SK-N-SH treated with all-trans-retinoic acid at 6 μM for 48 hours (cell line): ENCODE measurements at regions not wholly inside any gene's neighbourhood (a gene's known extent, or its start where the extent isn't known, plus 50 kb on each side); places are given as distances from the start of the nearest gene placed in this dataset.

Experiments
- ATAC-seq: fragments of 200-7000 bp; cut with Tn5 transposase; 3 replicates; pipeline ENCODE4 v1.9.1; 2020; ENCODE audit warnings: mild to moderate bottlenecking, moderate library complexity
- ARNTL ChIP-seq: fragments of 450-650 bp; formaldehyde crosslinking; IDR thresholded peaks from 2 replicates; pipeline ENCODE4 v1.5.0; 2020; ENCODE audit warnings: low read depth, mild to moderate bottlenecking, moderate library complexity, borderline replicate concordance
- BACH2 ChIP-seq: fragments of 250-450 bp; sonication (Bioruptor Pico); IDR thresholded peaks from 2 replicates; pipeline ENCODE4 v1.9.0; 2021; ENCODE audit warnings: mild to moderate bottlenecking, borderline replicate concordance
- CSDC2 ChIP-seq: fragments of 250-450 bp; sonication (Bioruptor Pico); IDR thresholded peaks from 2 replicates; pipeline ENCODE4 v1.5.0; 2020; ENCODE audit warnings: mild to moderate bottlenecking, moderate library complexity
- ESRRG ChIP-seq: fragments of 250-450 bp; sonication (Bioruptor Pico); IDR thresholded peaks from 2 replicates; pipeline ENCODE4 v1.6.1; 2021; ENCODE audit warnings: mild to moderate bottlenecking
- GLIS3 ChIP-seq: fragments of 250-450 bp; sonication (Bioruptor Pico); IDR thresholded peaks from 2 replicates; pipeline ENCODE4 v1.5.0; 2020; ENCODE audit warnings: mild to moderate bottlenecking, moderate library complexity
- OSR1 ChIP-seq: fragments of 250-450 bp; sonication (Bioruptor Pico); IDR thresholded peaks from 2 replicates; pipeline ENCODE4 v1.8.0; 2022; ENCODE audit warnings: moderate library complexity, mild to moderate bottlenecking, inconsistent platforms
- PPARA ChIP-seq: fragments of 250-450 bp; sonication (Bioruptor Pico); IDR thresholded peaks from 2 replicates; pipeline ENCODE4 v1.5.0; 2020; ENCODE audit warnings: mild to moderate bottlenecking, borderline replicate concordance
- RARB ChIP-seq: fragments of 250-450 bp; sonication (Bioruptor Pico); IDR thresholded peaks from 2 replicates; pipeline ENCODE4 v1.8.0; 2021; ENCODE audit warnings: mild to moderate bottlenecking, moderate library complexity
- SNAI2 ChIP-seq: fragments of 250-450 bp; sonication (Bioruptor Pico); IDR thresholded peaks from 2 replicates; pipeline ENCODE4 v1.5.0; 2020; ENCODE audit warnings: mild to moderate bottlenecking, moderate library complexity
- TCF4 ChIP-seq: fragments of 250-450 bp; sonication (Bioruptor Pico); IDR thresholded peaks from 2 replicates; pipeline ENCODE4 v1.8.0; 2021; ENCODE audit warnings: mild to moderate bottlenecking, moderate library complexity, borderline replicate concordance
- TOX ChIP-seq: fragments of 250-450 bp; sonication (Bioruptor Pico); IDR thresholded peaks from 2 replicates; pipeline ENCODE4 v1.8.0; 2021; ENCODE audit warnings: mild to moderate bottlenecking, moderate library complexity, borderline replicate concordance
- ZC3H10 ChIP-seq: fragments of 250-450 bp; sonication (Bioruptor Pico); IDR thresholded peaks from 2 replicates; pipeline ENCODE4 v1.5.1; 2021; ENCODE audit warnings: mild to moderate bottlenecking, moderate library complexity
- ZFP3 ChIP-seq: fragments of 250-450 bp; sonication (Bioruptor Pico); IDR thresholded peaks from 2 replicates; pipeline ENCODE4 v1.5.0; 2020; ENCODE audit warnings: mild to moderate bottlenecking, moderate library complexity
- ZFP30 ChIP-seq: fragments of 450-650 bp; formaldehyde crosslinking; IDR thresholded peaks from 2 replicates; pipeline ENCODE4 v1.5.0; 2022; ENCODE audit warnings: mild to moderate bottlenecking, moderate library complexity
- ZNF565 ChIP-seq: fragments of 450-650 bp; formaldehyde crosslinking; conservative IDR thresholded peaks from 2 replicates; pipeline ENCODE4 v1.5.0; 2020; ENCODE audit warnings: low read depth, mild to moderate bottlenecking, moderate library complexity
- ZNF70 ChIP-seq: fragments of 450-650 bp; formaldehyde crosslinking; IDR thresholded peaks from 2 replicates; pipeline ENCODE4 v1.5.0; 2020; ENCODE audit warnings: mild to moderate bottlenecking, moderate library complexity
- ZNF8 ChIP-seq: fragments of 450-650 bp; formaldehyde crosslinking; IDR thresholded peaks from 2 replicates; pipeline ENCODE4 v1.5.0; 2020; ENCODE audit warnings: mild to moderate bottlenecking, moderate library complexity
- TF ChIP-seq, protein P1 (sequence below): fragments of 250-450 bp; sonication (Bioruptor Pico); IDR thresholded peaks from 2 replicates; pipeline ENCODE4 v1.5.1; 2021; ENCODE audit warnings: mild to moderate bottlenecking, moderate library complexity
- TF ChIP-seq, protein P2 (sequence below): fragments of 250-450 bp; sonication (Bioruptor Pico); IDR thresholded peaks from 2 replicates; pipeline ENCODE4 v1.5.1; 2020; ENCODE audit warnings: low read depth, mild to moderate bottlenecking, moderate library complexity
- TF ChIP-seq, protein P3 (sequence below): fragments of 250-450 bp; sonication (Bioruptor Pico); IDR thresholded peaks from 2 replicates; pipeline ENCODE4 v1.5.0; 2020; ENCODE audit warnings: mild to moderate bottlenecking, moderate library complexity
- TF ChIP-seq, protein P4 (sequence below): fragments of 250-450 bp; sonication (Bioruptor Pico); IDR thresholded peaks from 2 replicates; pipeline ENCODE4 v1.8.0; 2021; ENCODE audit warnings: low read depth, mild to moderate bottlenecking, moderate library complexity, borderline replicate concordance

DNA sequence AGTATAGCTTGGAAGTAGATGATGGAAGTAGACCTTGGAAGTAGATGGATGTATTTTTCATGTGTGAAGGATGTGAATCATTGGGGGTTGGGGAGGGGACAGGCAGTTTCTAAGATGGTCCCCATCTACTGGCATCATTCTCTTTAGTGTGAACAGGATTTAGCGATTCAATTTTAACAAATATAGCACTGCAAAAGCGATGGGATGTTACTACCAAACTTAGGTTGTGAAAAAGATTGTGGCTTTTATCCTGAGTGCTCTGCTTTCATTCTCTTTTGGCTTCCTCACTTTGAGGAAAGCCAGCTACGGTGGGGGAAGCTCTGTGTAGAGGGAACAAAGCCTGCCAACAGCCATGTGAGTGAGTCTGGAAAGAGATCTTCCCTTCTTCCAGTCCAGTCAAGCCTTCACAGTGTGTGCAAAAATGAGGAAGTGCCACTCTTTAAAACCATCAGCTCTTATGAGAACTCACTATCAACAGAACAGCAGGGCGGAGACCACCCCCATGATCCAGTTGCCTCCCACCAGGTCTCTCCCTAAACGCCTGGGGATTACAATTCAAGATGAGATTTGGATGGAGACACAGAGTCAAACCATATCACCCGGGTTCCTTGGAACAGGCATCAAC, 441.4 kb downstream of the SH3GL2 start:
- no peak for ATAC-seq
- TF ChIP-seq ZC3H10 (CRISPR knock-in tag) (no peak), CSDC2 (CRISPR knock-in tag) (no peak), ZNF565 (CRISPR knock-in tag) (no peak), GLIS3 (CRISPR knock-in tag) (no peak), OSR1 (CRISPR knock-in tag) (no peak), TCF4 (CRISPR knock-in tag) (no peak), ZFP30 (no peak), SNAI2 (CRISPR knock-in tag) (no peak)
- TF ChIP-seq, protein P1, sequence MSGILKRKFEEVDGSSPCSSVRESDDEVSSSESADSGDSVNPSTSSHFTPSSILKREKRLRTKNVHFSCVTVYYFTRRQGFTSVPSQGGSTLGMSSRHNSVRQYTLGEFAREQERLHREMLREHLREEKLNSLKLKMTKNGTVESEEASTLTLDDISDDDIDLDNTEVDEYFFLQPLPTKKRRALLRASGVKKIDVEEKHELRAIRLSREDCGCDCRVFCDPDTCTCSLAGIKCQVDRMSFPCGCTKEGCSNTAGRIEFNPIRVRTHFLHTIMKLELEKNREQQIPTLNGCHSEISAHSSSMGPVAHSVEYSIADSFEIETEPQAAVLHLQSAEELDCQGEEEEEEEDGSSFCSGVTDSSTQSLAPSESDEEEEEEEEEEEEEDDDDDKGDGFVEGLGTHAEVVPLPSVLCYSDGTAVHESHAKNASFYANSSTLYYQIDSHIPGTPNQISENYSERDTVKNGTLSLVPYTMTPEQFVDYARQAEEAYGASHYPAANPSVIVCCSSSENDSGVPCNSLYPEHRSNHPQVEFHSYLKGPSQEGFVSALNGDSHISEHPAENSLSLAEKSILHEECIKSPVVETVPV (CRISPR knock-in tag), result no peak
- TF ChIP-seq, protein P2, sequence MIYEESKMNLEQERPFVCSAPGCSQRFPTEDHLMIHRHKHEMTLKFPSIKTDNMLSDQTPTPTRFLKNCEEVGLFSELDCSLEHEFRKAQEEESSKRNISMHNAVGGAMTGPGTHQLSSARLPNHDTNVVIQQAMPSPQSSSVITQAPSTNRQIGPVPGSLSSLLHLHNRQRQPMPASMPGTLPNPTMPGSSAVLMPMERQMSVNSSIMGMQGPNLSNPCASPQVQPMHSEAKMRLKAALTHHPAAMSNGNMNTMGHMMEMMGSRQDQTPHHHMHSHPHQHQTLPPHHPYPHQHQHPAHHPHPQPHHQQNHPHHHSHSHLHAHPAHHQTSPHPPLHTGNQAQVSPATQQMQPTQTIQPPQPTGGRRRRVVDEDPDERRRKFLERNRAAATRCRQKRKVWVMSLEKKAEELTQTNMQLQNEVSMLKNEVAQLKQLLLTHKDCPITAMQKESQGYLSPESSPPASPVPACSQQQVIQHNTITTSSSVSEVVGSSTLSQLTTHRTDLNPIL (CRISPR knock-in tag), result no peak
- TF ChIP-seq, all 23 proteins: peak for 0

DNA sequence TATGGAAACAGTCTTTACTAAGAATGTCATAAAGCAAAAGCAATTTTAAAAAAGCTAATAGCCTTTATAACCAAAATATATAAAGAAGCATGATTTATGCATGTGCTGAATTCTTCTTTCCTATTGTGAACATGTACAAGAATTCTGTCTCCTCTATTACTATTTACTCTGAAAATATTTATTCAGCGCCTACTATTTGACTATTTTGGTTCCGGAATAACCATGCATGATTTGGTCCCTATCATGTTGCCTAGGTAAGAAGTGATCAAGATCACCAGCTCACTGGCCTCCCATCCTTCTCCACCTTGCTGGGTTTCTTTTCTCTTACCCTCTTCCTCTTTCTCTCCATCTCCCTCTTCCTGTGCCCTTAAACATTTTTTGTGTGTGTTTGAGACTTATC, 443.8 kb downstream of the SH3GL2 start:
- TF ChIP-seq TCF4 (CRISPR knock-in tag), result no peak
- no peak for TF ChIP-seq ZNF8 (CRISPR knock-in tag)
- TF ChIP-seq RARB (CRISPR knock-in tag), result no peak
- ATAC-seq, result no peak

DNA sequence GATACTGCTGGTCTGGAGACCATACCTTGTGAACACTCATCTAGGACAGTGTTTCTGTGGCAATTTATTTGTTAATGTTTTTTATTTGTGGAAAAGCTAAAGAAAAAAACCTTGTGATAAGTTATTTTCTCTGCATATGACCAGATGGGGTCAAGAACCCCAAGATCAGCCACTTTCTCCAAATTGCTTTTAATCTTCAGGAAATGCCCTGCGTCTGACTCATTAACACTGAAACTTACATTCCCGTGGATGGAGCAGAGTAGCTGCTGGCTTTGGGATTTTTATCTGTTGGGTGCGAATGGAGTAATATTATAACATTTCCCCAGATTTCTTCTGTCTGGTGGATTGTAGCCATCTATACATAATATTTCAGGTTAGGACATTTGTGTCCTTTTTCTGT, 444.5 kb downstream of the SH3GL2 start:
- ATAC-seq, result no peak

DNA sequence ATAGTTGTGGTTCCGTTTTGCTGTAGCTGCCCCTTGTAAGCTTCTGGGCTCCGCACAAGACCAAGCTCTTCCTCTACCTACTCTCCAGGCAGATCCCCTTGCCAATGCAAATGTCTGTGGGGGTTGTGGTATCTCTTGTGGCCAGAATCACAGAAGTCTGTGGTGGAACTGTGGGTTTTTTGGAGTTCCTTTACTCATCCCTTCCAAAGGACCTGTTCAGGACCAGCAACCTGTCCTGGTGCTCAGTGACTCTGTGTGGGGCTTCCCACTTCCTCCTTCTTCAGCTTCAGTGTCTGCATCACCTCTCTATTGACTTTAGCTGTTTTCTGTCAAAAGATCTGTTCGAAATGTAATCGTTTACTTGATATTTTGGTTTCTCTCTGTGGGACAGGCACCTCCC, 441.3 kb upstream of the ADAMTSL1 start:
- no peak for ATAC-seq
- TF ChIP-seq, protein P1 (CRISPR knock-in tag), result no peak
- TF ChIP-seq ZFP30 (no peak), SNAI2 (CRISPR knock-in tag) (no peak), BACH2 (no peak), ZNF70 (CRISPR knock-in tag) (no peak), ZNF8 (CRISPR knock-in tag) (no peak), TCF4 (CRISPR knock-in tag) (no peak)
- TF ChIP-seq, protein P3, sequence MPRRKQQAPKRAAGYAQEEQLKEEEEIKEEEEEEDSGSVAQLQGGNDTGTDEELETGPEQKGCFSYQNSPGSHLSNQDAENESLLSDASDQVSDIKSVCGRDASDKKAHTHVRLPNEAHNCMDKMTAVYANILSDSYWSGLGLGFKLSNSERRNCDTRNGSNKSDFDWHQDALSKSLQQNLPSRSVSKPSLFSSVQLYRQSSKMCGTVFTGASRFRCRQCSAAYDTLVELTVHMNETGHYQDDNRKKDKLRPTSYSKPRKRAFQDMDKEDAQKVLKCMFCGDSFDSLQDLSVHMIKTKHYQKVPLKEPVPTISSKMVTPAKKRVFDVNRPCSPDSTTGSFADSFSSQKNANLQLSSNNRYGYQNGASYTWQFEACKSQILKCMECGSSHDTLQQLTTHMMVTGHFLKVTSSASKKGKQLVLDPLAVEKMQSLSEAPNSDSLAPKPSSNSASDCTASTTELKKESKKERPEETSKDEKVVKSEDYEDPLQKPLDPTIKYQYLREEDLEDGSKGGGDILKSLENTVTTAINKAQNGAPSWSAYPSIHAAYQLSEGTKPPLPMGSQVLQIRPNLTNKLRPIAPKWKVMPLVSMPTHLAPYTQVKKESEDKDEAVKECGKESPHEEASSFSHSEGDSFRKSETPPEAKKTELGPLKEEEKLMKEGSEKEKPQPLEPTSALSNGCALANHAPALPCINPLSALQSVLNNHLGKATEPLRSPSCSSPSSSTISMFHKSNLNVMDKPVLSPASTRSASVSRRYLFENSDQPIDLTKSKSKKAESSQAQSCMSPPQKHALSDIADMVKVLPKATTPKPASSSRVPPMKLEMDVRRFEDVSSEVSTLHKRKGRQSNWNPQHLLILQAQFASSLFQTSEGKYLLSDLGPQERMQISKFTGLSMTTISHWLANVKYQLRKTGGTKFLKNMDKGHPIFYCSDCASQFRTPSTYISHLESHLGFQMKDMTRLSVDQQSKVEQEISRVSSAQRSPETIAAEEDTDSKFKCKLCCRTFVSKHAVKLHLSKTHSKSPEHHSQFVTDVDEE (CRISPR knock-in tag), result no peak

More for the DNA sequence above, 444.5 kb downstream of the SH3GL2 start:
- TF ChIP-seq ZFP3 (no peak), ZC3H10 (CRISPR knock-in tag) (no peak), ZNF70 (CRISPR knock-in tag) (no peak), ZNF565 (CRISPR knock-in tag) (no peak), OSR1 (CRISPR knock-in tag) (no peak), ZNF8 (CRISPR knock-in tag) (no peak), TOX (CRISPR knock-in tag) (no peak), ARNTL (CRISPR knock-in tag) (no peak), GLIS3 (CRISPR knock-in tag) (no peak), ESRRG (CRISPR knock-in tag) (no peak), ZFP30 (no peak), PPARA (CRISPR knock-in tag) (no peak)
- TF ChIP-seq, protein P4, sequence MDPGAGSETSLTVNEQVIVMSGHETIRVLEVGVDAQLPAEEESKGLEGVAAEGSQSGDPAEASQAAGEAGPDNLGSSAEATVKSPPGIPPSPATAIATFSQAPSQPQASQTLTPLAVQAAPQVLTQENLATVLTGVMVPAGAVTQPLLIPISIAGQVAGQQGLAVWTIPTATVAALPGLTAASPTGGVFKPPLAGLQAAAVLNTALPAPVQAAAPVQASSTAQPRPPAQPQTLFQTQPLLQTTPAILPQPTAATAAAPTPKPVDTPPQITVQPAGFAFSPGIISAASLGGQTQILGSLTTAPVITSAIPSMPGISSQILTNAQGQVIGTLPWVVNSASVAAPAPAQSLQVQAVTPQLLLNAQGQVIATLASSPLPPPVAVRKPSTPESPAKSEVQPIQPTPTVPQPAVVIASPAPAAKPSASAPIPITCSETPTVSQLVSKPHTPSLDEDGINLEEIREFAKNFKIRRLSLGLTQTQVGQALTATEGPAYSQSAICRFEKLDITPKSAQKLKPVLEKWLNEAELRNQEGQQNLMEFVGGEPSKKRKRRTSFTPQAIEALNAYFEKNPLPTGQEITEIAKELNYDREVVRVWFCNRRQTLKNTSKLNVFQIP (CRISPR knock-in tag), result no peak
- TF ChIP-seq, protein P1 (CRISPR knock-in tag), result no peak
- TF ChIP-seq, protein P2 (CRISPR knock-in tag), result no peak
